ENCODE measurements at regions not wholly inside any gene's neighbourhood (a gene's known extent, or its start where the extent isn't known, plus 50 kb on each side); places are given as distances from the start of the nearest gene placed in this dataset.
"Not testable (repeated sequence)": the region's sequence is repeated elsewhere in the genome, so short reads cannot be mapped to it uniquely, and the experiment has no call there.

- DNase-seq, result no peak
These were observed 51.0 kb upstream of the IRX5 start for GRCh38 chr16:54879681-54880080.

DNA sequence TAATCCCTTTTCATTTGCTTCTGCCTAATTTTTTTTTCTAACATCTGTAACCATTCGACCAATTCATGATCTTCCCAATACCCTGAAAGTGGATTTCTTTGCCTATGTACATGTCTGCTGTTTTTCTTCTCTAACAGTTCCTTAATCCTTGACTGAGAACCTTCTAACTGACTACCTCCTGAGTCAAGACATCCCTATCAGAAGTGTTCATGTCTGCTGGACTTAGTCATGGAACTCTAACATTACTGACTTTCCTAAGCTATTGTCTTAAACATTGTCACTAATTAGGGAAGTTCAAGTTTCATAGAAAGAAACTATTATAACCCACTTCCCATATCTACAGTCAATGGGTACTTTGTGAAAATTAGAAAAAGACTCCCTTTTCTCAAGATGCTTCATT lies 52.4 kb upstream of the IRX5 start:
- DNase-seq, result no peak

DNA sequence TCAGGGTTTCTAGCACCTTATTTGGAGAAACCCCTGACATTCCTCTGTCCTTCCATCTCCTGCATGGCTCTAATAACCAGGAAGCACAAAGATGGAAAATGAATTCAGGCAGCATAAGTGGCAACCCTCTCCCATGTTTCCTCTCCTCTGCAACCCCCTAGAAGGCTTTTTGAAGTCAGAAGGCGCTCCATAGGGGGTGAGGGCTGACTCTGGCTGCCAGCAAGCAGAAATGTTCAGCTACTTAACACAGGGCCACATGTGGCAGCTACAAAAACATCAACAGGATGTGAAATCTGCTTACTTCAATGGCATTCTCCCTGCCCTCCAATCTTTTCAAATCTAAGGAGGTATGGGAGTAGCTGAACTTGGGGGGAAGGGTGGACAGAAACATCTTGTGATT lies 55.2 kb upstream of the IRX5 start:
- no peak for DNase-seq

- DNase-seq, result not testable (repeated sequence)
These were observed 56.8 kb upstream of the IRX5 start for GRCh38 chr16:54873716-54874373.

DNA sequence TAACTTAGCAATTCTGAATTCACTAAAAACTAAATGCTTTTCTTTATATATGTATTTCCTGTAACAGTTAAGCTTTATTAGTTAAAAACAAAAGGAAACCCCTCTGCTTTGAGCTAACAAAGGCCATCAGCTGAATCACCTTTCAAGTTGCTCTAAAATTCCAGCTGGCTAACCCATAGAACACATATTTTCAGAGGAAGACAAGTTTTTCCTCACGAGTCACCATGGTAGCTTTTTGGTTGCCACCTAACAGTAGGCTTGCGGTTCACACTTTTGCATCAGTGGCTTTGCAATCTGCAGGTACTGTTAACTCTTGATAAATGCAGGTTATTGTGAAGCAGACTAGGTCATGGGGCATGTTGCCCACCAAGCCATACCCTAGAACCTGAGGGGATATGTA lies 57.6 kb upstream of the IRX5 start:
- DNase-seq, result no peak

GRCh38 chr16:54870151-54870550 lies 60.5 kb upstream of the IRX5 start:
- DNase-seq, result no peak

GRCh38 chr16:54867302-54867832 lies 63.3 kb upstream of the IRX5 start:
- no peak for DNase-seq

DNA sequence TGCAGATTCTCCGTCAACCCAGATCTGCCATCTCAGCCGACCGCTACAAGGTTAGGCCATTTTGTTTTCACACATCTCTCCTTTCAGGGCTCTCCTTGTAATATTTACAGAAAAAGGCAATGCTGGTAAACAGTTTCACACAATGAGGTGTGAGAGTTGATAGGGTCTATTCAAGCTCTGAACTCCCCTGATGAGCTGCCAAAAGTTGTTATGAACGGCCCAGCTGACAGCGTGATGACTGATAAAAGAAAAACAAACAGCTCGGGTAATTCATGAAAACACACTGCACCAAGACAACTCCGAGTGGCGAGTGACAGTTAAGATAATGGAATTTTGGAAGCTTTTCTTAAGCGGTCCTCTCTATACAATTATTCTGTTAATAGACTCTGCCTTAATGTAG lies 68.1 kb upstream of the IRX5 start:
- no peak for DNase-seq

GRCh38 chr16:54856871-54857270 lies 73.8 kb upstream of the IRX5 start:
- no peak for DNase-seq

- DNase-seq, result no peak
These were observed 83.1 kb upstream of the IRX5 start for GRCh38 chr16:54847609-54848008.

DNA sequence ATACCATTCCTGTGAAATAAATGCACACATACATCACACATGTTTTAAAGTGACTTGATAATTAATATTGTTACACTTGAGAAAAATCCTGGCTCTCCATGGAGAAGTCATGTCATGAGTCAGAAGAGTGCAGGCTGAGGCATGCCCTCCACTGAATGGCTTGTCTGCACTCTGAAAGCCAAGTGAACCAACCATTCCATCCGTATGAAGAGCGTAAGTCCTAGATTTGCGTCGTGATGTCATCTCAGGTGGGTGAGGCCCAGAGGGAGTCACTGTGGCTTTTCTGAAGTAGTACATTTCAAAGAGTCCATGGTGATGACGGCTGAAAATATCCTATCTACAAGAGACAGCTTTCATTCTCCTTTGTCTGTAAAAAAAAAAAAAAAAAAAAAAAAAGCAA lies 83.5 kb upstream of the IRX5 start:
- DNase-seq, result no peak

- no peak for DNase-seq
These were observed 83.9 kb upstream of the IRX5 start for GRCh38 chr16:54846766-54847165.

GRCh38 chr16:54843424-54843750 lies 87.3 kb upstream of the IRX5 start:
- no peak for DNase-seq

- DNase-seq, result no peak
These were observed 87.8 kb upstream of the IRX5 start for GRCh38 chr16:54842743-54843423.

DNA sequence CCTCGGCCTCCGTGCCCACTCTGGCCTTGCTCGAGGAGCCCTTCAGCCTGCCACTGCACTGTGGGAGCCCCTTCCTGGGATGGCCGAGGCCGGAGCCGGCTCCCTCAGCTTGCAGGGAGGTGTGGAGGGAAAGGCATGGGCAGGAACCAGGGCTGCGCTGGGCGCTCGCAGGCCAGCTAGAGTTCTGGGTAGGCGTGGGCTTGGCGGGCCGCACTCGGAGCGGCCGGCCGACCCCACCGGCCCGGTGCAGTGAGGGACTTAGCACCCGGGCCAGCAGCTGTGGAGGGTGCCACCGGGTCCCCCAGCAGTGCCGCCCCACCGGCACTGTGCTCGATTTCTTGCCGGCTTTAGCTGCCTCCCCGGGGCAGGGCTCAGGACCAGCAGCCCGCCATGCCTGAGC lies 101.0 kb upstream of the IRX5 start:
- DNase-seq, result no peak

GRCh38 chr16:54822892-54823291 lies 107.8 kb upstream of the IRX5 start:
- DNase-seq, result no peak

DNA sequence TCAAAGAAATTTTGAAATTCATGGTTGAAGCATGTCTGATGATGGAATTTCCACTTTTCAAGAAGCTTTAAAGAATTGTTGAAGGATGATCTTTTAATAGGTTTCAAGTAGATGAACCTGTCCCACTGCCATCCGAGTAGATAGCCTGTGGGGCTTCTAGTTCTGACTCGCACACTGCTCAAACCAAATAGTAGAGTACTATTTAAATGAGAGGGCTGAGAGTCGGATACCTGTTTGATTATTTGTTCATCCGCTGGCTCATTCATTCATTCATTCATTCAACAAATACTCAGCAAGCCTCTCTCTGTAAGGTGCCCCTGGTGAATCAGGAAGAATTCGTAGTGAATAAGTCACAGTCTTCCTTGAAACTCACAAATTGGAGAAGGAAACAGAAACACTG lies 108.2 kb upstream of the IRX5 start:
- DNase-seq, result no peak

DNA sequence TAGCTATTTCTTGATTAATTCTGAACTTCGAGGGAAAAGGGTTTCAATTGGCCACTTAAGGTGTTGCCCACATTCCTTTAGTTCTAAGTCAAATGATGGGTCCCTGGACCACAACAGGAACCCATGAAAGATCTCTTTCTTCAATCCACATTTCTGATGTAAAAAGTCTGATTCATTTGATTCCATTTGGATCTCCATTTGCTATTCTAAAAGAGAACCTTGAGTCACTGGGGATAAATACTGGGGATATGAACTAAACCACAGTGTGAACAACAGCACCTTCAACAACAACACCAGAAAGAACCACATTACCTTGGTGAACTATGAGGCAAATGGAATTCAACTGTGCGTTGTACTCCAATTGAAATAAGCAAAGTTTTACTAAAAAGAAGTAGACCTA lies 108.9 kb upstream of the IRX5 start:
- no peak for DNase-seq

DNA sequence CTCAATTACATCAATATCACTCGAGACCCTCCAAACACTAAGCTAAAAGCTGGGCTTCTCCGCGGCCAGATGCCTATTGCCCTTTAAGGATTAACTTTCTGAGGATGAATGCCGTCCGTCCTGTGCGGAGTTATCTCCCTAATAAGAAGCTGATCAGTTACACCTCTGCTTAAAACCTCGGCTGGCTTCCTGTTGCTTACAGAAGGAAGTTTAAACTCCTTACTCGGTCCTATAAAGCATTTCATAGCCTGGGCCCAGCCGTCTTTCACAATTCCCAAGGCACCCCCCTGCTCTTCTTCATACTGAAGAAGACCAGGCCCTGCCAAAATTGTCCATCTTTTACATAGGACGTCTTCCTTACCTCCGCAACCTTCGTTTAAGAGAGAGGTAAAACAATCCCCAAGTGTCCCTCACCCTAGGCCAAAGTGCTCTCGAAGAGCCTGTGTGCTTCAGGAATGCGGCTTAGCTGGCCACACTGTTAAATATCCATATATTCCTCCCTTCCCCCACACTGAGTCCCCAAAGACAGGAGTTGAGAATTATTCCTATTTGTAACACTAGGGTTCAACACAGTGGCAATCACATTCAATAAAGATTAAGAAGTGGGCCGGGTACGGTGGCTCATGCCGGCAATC lies 112.6 kb upstream of the IRX5 start:
- no peak for DNase-seq

DNA sequence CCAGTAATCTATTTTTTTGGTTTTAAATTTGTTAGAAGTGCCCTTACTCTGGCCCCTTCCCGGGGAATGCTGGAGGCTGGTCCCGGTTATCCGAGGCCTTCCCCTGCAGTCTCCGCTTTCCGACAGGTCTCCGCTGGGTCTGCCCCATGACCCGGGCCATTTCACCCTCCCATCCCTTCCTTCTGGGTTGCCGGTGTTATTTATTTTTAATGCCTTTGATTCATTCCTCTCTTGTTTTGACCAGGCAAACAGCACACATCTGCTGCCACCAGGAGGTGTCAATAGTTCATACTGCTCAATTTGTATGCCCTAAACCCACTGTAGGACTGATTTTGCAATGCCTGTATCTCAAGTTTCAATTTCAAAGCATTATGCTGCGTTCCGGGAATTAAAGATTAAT lies 113.2 kb upstream of the IRX5 start:
- DNase-seq, result no peak

DNA sequence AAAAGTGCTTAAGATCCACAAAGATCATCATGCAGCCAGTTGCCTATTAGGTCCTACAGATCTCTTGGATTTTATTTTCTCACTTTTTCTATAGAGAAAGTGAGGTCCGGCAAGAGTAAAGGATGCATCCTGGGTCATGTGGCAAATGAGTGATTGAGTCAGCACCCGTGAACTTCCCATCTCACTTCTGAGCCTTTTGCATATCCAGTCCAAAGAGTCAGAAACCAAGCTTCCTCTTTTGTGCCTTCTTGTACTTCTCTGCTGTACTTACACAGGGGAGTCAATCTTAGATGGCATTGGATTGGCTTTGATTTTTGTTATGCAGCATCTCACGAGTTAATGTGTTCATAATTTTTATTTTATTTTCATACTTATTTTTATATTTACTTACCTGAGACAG lies 114.2 kb upstream of the IRX5 start:
- peak; percentile 8 for DNase-seq

DNA sequence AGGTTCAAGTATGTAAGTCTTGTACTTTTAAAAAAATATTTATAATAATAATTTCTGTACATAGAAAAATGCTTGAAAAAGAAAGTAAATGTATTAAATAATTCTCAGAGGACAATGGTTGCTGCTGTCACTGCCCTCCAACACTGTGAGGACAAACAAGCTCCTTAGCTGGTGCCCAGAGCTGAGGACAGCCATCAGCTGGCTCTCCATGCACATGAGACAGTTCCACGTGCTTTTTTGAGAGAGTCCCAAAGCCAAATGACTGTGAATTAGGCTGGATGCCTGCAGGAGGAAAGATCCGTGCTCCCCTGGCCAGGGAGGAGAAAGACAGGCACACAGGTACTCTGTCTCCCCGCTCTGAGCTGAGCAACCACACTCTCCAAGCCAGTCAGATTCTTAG lies 115.5 kb upstream of the IRX5 start:
- no peak for DNase-seq

- no peak for DNase-seq
These were observed 116.9 kb upstream of the IRX5 start for GRCh38 chr16:54813778-54814177.

- DNase-seq, result no peak
These were observed 118.4 kb upstream of the IRX5 start for GRCh38 chr16:54812229-54812628.

- DNase-seq, result no peak
These were observed 121.8 kb upstream of the IRX5 start for GRCh38 chr16:54808890-54809289.

Measured in inflammatory macrophage treated with lipopolysaccharide for 4 hours (primary cell).